SK-N-SH treated with all-trans-retinoic acid at 6 μM for 48 hours (cell line): ENCODE measurements at regions not wholly inside any gene's neighbourhood (a gene's known extent, or its start where the extent isn't known, plus 50 kb on each side); places are given as distances from the start of the nearest gene placed in this dataset.
A peak's percentile ranks its signal among the peaks of the same experiment; 100 is the strongest.

Source experiments
- ATAC-seq: fragments of 200-7000 bp; cut with Tn5 transposase; 3 replicates; pipeline ENCODE4 v1.9.1; 2020; ENCODE audit warnings: mild to moderate bottlenecking, moderate library complexity
- ARNTL ChIP-seq: fragments of 450-650 bp; formaldehyde crosslinking; IDR thresholded peaks from 2 replicates; pipeline ENCODE4 v1.5.0; 2020; ENCODE audit warnings: low read depth, mild to moderate bottlenecking, moderate library complexity, borderline replicate concordance
- BACH2 ChIP-seq: fragments of 250-450 bp; sonication (Bioruptor Pico); IDR thresholded peaks from 2 replicates; pipeline ENCODE4 v1.9.0; 2021; ENCODE audit warnings: mild to moderate bottlenecking, borderline replicate concordance
- CSDC2 ChIP-seq: fragments of 250-450 bp; sonication (Bioruptor Pico); IDR thresholded peaks from 2 replicates; pipeline ENCODE4 v1.5.0; 2020; ENCODE audit warnings: mild to moderate bottlenecking, moderate library complexity
- ESRRG ChIP-seq: fragments of 250-450 bp; sonication (Bioruptor Pico); IDR thresholded peaks from 2 replicates; pipeline ENCODE4 v1.6.1; 2021; ENCODE audit warnings: mild to moderate bottlenecking
- GLIS3 ChIP-seq: fragments of 250-450 bp; sonication (Bioruptor Pico); IDR thresholded peaks from 2 replicates; pipeline ENCODE4 v1.5.0; 2020; ENCODE audit warnings: mild to moderate bottlenecking, moderate library complexity
- ISL1 ChIP-seq: fragments of 250-450 bp; sonication (Bioruptor Pico); IDR thresholded peaks from 2 replicates; pipeline ENCODE4 v2.1.2; 2022; ENCODE audit warnings: mild to moderate bottlenecking, moderate library complexity
- OSR1 ChIP-seq: fragments of 250-450 bp; sonication (Bioruptor Pico); IDR thresholded peaks from 2 replicates; pipeline ENCODE4 v1.8.0; 2022; ENCODE audit warnings: moderate library complexity, mild to moderate bottlenecking, inconsistent platforms
- RARB ChIP-seq: fragments of 250-450 bp; sonication (Bioruptor Pico); IDR thresholded peaks from 2 replicates; pipeline ENCODE4 v1.8.0; 2021; ENCODE audit warnings: mild to moderate bottlenecking, moderate library complexity
- SNAI2 ChIP-seq: fragments of 250-450 bp; sonication (Bioruptor Pico); IDR thresholded peaks from 2 replicates; pipeline ENCODE4 v1.5.0; 2020; ENCODE audit warnings: mild to moderate bottlenecking, moderate library complexity
- TCF4 ChIP-seq: fragments of 250-450 bp; sonication (Bioruptor Pico); IDR thresholded peaks from 2 replicates; pipeline ENCODE4 v1.8.0; 2021; ENCODE audit warnings: mild to moderate bottlenecking, moderate library complexity, borderline replicate concordance
- ZC3H10 ChIP-seq: fragments of 250-450 bp; sonication (Bioruptor Pico); IDR thresholded peaks from 2 replicates; pipeline ENCODE4 v1.5.1; 2021; ENCODE audit warnings: mild to moderate bottlenecking, moderate library complexity
- ZFP30 ChIP-seq: fragments of 450-650 bp; formaldehyde crosslinking; IDR thresholded peaks from 2 replicates; pipeline ENCODE4 v1.5.0; 2022; ENCODE audit warnings: mild to moderate bottlenecking, moderate library complexity
- ZNF565 ChIP-seq: fragments of 450-650 bp; formaldehyde crosslinking; conservative IDR thresholded peaks from 2 replicates; pipeline ENCODE4 v1.5.0; 2020; ENCODE audit warnings: low read depth, mild to moderate bottlenecking, moderate library complexity
- ZNF70 ChIP-seq: fragments of 450-650 bp; formaldehyde crosslinking; IDR thresholded peaks from 2 replicates; pipeline ENCODE4 v1.5.0; 2020; ENCODE audit warnings: mild to moderate bottlenecking, moderate library complexity
- ZNF8 ChIP-seq: fragments of 450-650 bp; formaldehyde crosslinking; IDR thresholded peaks from 2 replicates; pipeline ENCODE4 v1.5.0; 2020; ENCODE audit warnings: mild to moderate bottlenecking, moderate library complexity
- TF ChIP-seq, protein P1 (sequence below): fragments of 250-450 bp; sonication (Bioruptor Pico); IDR thresholded peaks from 2 replicates; pipeline ENCODE4 v1.5.1; 2021; ENCODE audit warnings: mild to moderate bottlenecking, moderate library complexity
- TF ChIP-seq, protein P2 (sequence below): fragments of 250-450 bp; sonication (Bioruptor Pico); IDR thresholded peaks from 2 replicates; pipeline ENCODE4 v1.8.0; 2020; ENCODE audit warnings: mild to moderate bottlenecking, moderate library complexity, borderline replicate concordance
- TF ChIP-seq, protein P3 (sequence below): fragments of 250-450 bp; sonication (Bioruptor Pico); IDR thresholded peaks from 2 replicates; pipeline ENCODE4 v1.5.0; 2020; ENCODE audit warnings: mild to moderate bottlenecking, moderate library complexity
- TF ChIP-seq, protein P4 (sequence below): fragments of 250-450 bp; sonication (Bioruptor Pico); IDR thresholded peaks from 2 replicates; pipeline ENCODE4 v1.5.1; 2020; ENCODE audit warnings: low read depth, mild to moderate bottlenecking, moderate library complexity
- TF ChIP-seq, protein P5 (sequence below): fragments of 250-450 bp; sonication (Bioruptor Pico); IDR thresholded peaks from 2 replicates; pipeline ENCODE4 v1.8.0; 2021; ENCODE audit warnings: low read depth, mild to moderate bottlenecking, moderate library complexity, borderline replicate concordance

DNA sequence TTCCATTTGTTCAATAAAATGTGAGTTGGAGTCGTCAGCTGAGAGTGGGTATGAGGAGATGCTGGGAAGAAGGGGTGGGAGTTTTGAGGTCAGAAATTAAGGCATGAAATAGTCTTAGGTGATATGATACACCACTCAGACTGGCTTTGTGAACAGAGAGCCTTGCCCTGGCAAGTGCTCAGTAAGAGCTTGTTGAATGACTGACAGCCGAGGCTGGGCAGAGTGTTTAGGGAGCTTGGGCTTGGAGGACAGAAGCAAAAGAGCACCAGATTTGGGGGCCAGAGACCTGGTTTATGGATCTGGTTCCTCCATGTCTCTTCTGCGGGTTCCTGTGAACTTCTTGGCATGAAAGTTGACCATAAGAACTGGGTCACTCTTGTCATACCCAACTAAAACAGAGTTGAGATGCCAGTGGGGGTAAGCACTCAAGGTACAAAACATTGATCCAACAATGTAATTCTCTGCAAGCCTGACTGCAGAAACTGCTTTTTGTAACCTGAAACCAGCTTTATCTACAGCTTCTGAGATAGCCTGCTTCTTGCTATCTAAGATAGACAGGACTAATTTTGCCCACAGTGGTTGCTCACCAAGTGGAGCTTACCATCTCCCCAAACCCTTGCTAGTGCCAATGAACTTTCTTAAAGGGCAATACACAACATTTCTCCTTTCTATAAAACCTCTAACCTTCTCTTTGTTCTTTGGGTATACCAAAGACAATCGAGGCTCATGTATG, 126.4 kb downstream of the TENT5C start:
- TF ChIP-seq, protein P1, sequence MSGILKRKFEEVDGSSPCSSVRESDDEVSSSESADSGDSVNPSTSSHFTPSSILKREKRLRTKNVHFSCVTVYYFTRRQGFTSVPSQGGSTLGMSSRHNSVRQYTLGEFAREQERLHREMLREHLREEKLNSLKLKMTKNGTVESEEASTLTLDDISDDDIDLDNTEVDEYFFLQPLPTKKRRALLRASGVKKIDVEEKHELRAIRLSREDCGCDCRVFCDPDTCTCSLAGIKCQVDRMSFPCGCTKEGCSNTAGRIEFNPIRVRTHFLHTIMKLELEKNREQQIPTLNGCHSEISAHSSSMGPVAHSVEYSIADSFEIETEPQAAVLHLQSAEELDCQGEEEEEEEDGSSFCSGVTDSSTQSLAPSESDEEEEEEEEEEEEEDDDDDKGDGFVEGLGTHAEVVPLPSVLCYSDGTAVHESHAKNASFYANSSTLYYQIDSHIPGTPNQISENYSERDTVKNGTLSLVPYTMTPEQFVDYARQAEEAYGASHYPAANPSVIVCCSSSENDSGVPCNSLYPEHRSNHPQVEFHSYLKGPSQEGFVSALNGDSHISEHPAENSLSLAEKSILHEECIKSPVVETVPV = no peak
- TF ChIP-seq OSR1 (CRISPR knock-in tag) (no peak), SNAI2 (CRISPR knock-in tag) (no peak), ZNF565 (no peak), ZC3H10 (CRISPR knock-in tag) (no peak), ZFP30 (CRISPR knock-in tag) (no peak), ISL1 (CRISPR knock-in tag) (no peak)
- TF ChIP-seq, protein P2, sequence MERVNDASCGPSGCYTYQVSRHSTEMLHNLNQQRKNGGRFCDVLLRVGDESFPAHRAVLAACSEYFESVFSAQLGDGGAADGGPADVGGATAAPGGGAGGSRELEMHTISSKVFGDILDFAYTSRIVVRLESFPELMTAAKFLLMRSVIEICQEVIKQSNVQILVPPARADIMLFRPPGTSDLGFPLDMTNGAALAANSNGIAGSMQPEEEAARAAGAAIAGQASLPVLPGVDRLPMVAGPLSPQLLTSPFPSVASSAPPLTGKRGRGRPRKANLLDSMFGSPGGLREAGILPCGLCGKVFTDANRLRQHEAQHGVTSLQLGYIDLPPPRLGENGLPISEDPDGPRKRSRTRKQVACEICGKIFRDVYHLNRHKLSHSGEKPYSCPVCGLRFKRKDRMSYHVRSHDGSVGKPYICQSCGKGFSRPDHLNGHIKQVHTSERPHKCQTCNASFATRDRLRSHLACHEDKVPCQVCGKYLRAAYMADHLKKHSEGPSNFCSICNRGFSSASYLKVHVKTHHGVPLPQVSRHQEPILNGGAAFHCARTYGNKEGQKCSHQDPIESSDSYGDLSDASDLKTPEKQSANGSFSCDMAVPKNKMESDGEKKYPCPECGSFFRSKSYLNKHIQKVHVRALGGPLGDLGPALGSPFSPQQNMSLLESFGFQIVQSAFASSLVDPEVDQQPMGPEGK (CRISPR knock-in tag) = no peak
- TF ChIP-seq, protein P3, sequence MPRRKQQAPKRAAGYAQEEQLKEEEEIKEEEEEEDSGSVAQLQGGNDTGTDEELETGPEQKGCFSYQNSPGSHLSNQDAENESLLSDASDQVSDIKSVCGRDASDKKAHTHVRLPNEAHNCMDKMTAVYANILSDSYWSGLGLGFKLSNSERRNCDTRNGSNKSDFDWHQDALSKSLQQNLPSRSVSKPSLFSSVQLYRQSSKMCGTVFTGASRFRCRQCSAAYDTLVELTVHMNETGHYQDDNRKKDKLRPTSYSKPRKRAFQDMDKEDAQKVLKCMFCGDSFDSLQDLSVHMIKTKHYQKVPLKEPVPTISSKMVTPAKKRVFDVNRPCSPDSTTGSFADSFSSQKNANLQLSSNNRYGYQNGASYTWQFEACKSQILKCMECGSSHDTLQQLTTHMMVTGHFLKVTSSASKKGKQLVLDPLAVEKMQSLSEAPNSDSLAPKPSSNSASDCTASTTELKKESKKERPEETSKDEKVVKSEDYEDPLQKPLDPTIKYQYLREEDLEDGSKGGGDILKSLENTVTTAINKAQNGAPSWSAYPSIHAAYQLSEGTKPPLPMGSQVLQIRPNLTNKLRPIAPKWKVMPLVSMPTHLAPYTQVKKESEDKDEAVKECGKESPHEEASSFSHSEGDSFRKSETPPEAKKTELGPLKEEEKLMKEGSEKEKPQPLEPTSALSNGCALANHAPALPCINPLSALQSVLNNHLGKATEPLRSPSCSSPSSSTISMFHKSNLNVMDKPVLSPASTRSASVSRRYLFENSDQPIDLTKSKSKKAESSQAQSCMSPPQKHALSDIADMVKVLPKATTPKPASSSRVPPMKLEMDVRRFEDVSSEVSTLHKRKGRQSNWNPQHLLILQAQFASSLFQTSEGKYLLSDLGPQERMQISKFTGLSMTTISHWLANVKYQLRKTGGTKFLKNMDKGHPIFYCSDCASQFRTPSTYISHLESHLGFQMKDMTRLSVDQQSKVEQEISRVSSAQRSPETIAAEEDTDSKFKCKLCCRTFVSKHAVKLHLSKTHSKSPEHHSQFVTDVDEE (CRISPR knock-in tag) = no peak
- ATAC-seq = no peak

DNA sequence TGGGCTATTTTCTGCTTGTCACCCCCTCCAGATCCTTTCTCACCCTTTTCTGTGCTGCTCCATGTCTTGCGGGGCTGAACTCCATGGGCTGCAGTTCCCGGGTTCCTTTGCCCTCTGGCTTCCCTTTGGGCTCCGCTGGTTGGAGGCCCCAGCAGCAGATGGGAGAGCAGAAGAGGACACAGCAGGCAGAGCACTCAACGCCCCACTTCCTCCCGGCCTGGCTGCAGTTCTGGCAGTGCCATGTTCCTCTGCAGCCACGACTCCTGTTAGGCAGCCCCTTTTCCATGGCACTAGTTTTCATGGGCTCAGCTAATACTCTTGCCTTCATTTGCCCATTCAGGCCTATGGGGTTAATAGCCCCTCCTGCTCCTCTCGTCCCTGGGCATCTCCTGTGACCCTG, 127.1 kb downstream of the TENT5C start:
- ATAC-seq = no peak
- TF ChIP-seq ZNF565 = no peak
- TF ChIP-seq, protein P4, sequence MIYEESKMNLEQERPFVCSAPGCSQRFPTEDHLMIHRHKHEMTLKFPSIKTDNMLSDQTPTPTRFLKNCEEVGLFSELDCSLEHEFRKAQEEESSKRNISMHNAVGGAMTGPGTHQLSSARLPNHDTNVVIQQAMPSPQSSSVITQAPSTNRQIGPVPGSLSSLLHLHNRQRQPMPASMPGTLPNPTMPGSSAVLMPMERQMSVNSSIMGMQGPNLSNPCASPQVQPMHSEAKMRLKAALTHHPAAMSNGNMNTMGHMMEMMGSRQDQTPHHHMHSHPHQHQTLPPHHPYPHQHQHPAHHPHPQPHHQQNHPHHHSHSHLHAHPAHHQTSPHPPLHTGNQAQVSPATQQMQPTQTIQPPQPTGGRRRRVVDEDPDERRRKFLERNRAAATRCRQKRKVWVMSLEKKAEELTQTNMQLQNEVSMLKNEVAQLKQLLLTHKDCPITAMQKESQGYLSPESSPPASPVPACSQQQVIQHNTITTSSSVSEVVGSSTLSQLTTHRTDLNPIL (CRISPR knock-in tag) = no peak
- TF ChIP-seq BACH2 (CRISPR knock-in tag) = no peak

DNA sequence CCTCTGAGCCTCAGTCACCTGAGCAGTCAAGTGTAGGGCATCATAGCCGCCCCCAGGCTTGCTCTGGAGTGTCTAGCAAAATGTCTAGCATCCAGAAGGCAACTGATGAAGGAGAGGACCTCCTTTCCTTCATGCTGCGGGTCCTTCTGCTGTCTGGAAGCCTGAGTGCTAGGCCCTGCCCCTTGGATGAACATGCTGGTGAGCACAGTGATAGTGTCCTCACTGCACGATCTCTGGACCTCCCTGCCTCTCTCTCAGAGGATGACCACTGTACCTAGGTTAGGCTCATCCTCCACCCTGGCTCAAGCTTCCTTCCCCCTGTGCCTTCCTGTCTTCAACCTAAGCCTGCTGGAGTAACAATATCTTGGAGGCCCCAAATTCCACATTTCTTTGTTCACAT, 128.6 kb downstream of the TENT5C start:
- no peak for TF ChIP-seq ESRRG (CRISPR knock-in tag)
- TF ChIP-seq OSR1 (CRISPR knock-in tag) = no peak
- TF ChIP-seq ZNF8 (CRISPR knock-in tag) = no peak
- TF ChIP-seq ZNF565 = no peak
- no peak for TF ChIP-seq BACH2 (CRISPR knock-in tag)
- TF ChIP-seq, protein P1 = no peak
- no peak for TF ChIP-seq GLIS3
- TF ChIP-seq ZFP30 (CRISPR knock-in tag) = no peak
- no peak for TF ChIP-seq TCF4 (CRISPR knock-in tag)
- TF ChIP-seq RARB (CRISPR knock-in tag) = no peak
- no peak for TF ChIP-seq ZNF70 (CRISPR knock-in tag)
- no peak for TF ChIP-seq CSDC2 (CRISPR knock-in tag)
- TF ChIP-seq, protein P5, sequence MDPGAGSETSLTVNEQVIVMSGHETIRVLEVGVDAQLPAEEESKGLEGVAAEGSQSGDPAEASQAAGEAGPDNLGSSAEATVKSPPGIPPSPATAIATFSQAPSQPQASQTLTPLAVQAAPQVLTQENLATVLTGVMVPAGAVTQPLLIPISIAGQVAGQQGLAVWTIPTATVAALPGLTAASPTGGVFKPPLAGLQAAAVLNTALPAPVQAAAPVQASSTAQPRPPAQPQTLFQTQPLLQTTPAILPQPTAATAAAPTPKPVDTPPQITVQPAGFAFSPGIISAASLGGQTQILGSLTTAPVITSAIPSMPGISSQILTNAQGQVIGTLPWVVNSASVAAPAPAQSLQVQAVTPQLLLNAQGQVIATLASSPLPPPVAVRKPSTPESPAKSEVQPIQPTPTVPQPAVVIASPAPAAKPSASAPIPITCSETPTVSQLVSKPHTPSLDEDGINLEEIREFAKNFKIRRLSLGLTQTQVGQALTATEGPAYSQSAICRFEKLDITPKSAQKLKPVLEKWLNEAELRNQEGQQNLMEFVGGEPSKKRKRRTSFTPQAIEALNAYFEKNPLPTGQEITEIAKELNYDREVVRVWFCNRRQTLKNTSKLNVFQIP (CRISPR knock-in tag) = no peak
- TF ChIP-seq, protein P4 (CRISPR knock-in tag) = no peak
- no peak for TF ChIP-seq ISL1 (CRISPR knock-in tag)
- TF ChIP-seq, protein P3 (CRISPR knock-in tag) = no peak
- no peak for TF ChIP-seq SNAI2 (CRISPR knock-in tag)
- TF ChIP-seq ARNTL = no peak
- no peak for TF ChIP-seq ZC3H10 (CRISPR knock-in tag)
- TF ChIP-seq, all 23 proteins: peak for 0

More for the DNA sequence above, 128.6 kb downstream of the TENT5C start:
- peak; percentile 34; the same call in 1 of the 3 replicates for ATAC-seq
